ENCODE measurements at regions not wholly inside any gene's neighbourhood (a gene's known extent, or its start where the extent isn't known, plus 50 kb on each side); places are given as distances from the start of the nearest gene placed in this dataset.

DNA sequence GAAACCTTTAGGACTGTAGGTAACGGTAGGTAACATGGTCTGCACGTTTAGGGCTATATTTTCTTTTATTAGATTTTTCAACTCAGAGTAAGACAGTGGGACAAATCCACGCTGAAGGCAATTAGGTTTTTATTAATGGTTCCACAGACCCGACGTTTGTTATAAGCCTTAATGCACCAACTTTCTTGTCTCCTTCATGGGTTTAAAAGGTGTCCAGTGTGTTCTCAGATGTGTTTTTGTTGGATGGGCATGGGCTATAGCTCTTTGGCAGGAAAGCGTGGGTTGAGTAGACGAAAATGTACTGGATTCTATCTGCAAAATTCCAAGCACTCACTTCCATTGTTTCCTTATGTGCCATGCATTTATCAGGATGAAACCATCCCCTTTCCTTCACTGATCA, 88.0 kb upstream of the SIM2 start (continued):
- no peak for TF ChIP-seq SMC3 (IDR thresholded peaks at IDR 0.05; ENCODE audit: low read depth, low read length)
- no peak for TF ChIP-seq POLR2AphosphoS5 (IDR thresholded peaks at IDR 0.05; ENCODE audit: low read depth, low read length)
- no peak for TF ChIP-seq MAX (IDR thresholded peaks at IDR 0.05; ENCODE audit: low read depth)

DNA sequence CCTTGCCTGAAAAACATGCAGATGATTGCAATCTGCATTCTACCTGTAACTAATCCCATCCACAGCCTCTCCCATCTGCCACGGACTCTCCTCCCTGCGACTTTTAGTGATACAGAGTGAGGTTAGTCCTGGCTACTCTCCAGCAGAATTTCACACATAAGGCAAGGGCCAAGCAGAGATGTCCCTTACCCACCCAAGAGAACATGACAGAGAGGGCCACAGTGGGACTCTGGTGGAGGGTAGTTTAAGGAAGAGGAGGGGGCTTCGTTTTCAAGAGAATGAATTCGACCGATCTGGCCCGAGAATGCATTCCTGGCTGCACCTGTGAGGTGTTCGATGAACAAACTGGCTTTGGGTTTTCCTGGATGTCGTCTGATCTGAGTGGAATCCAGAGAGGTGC, 87.5 kb upstream of the SIM2 start:
- Histone ChIP-seq H3K9ac (no peak overlapping the region), H3K4me3 (ENCODE audit: low read depth in 2 of 2, low read length in 1 of 2) (no peak overlapping the region), H3K4me2 (no peak overlapping the region), H3K36me3 (replicated peaks in 1 of 2; ENCODE audit: control insufficient read depth in 1 of 2, insufficient read depth in 2 of 2, low read length in 1 of 2) (no peaks in the 10 kb centered on the region), H3K27me3 (ENCODE audit: insufficient read depth) (peaks cover 61% of the 10 kb centered on the region), H3K4me1 (ENCODE audit: control insufficient read depth in 1 of 2, insufficient read depth in 2 of 2, low read depth in 1 of 2, low read length in 1 of 2) (no peaks in the 10 kb centered on the region), H3K79me2 (ENCODE audit: insufficient read depth) (no peaks in the 10 kb centered on the region), H3K27ac (ENCODE audit: low read depth in 2 of 2, low read length in 1 of 2) (no peak overlapping the region), H3K9me3 (no peaks in the 10 kb centered on the region), H4K20me1 (ENCODE audit: insufficient read depth) (no peaks in the 10 kb centered on the region), H3F3A (replicated peaks; ENCODE audit: insufficient read depth) (no peaks in the 10 kb centered on the region), H3K9me2 (no peaks in the 10 kb centered on the region), H2AFZ (ENCODE audit: low read depth) (no peak overlapping the region)
- DNase-seq, result no peak
- no peak for TF ChIP-seq USF1 (IDR thresholded peaks at IDR 0.05; ENCODE audit: borderline replicate concordance, low read depth)
- no peak for TF ChIP-seq MXI1 (IDR thresholded peaks at IDR 0.05; ENCODE audit: low read depth, low read length)
- TF ChIP-seq FOXJ3 (CRISPR knock-in tag; IDR thresholded peaks at IDR 0.05), result no peak
- no peak for TF ChIP-seq RFX5 (IDR thresholded peaks at IDR 0.05; ENCODE audit: low read length)
- no peak for TF ChIP-seq ELF1 (IDR thresholded peaks at IDR 0.05)
- TF ChIP-seq, protein P1, sequence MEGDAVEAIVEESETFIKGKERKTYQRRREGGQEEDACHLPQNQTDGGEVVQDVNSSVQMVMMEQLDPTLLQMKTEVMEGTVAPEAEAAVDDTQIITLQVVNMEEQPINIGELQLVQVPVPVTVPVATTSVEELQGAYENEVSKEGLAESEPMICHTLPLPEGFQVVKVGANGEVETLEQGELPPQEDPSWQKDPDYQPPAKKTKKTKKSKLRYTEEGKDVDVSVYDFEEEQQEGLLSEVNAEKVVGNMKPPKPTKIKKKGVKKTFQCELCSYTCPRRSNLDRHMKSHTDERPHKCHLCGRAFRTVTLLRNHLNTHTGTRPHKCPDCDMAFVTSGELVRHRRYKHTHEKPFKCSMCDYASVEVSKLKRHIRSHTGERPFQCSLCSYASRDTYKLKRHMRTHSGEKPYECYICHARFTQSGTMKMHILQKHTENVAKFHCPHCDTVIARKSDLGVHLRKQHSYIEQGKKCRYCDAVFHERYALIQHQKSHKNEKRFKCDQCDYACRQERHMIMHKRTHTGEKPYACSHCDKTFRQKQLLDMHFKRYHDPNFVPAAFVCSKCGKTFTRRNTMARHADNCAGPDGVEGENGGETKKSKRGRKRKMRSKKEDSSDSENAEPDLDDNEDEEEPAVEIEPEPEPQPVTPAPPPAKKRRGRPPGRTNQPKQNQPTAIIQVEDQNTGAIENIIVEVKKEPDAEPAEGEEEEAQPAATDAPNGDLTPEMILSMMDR (IDR thresholded peaks at IDR 0.05), result no peak
- no peak for TF ChIP-seq SMC3 (IDR thresholded peaks at IDR 0.05; ENCODE audit: low read depth, low read length)
- no peak for TF ChIP-seq NFIC (IDR thresholded peaks at IDR 0.05; ENCODE audit: borderline replicate concordance)
- TF ChIP-seq TEAD4 (IDR thresholded peaks at IDR 0.05; ENCODE audit: borderline replicate concordance, insufficient read depth), result no peak
- no peak for TF ChIP-seq EP300 (IDR thresholded peaks at IDR 0.05; ENCODE audit: borderline replicate concordance in 1 of 2, low read depth in 1 of 2, low read length in 1 of 2)
- TF ChIP-seq ZBTB33 (IDR thresholded peaks at IDR 0.05; ENCODE audit: borderline replicate concordance, low read depth), result no peak
- TF ChIP-seq MAX (IDR thresholded peaks at IDR 0.05; ENCODE audit: low read depth), result no peak
- no peak for TF ChIP-seq FOSL2 (IDR thresholded peaks at IDR 0.05; ENCODE audit: borderline replicate concordance, low read depth)
- no peak for TF ChIP-seq RCOR1 (IDR thresholded peaks at IDR 0.05; ENCODE audit: low read length)
- TF ChIP-seq RAD21 (IDR thresholded peaks at IDR 0.05; ENCODE audit: low read length), result no peak
- 4% methylated on average over 8 of the region's 8 CpGs for WGBS (ENCODE audit: low lambda C conversion rate)
- POLR2A ChIA-PET, result no interaction called here
- CTCF ChIA-PET, result no interaction called here
